ENCODE measurements at regions not wholly inside any gene's neighbourhood (a gene's known extent, or its start where the extent isn't known, plus 50 kb on each side); places are given as distances from the start of the nearest gene placed in this dataset.

DNA sequence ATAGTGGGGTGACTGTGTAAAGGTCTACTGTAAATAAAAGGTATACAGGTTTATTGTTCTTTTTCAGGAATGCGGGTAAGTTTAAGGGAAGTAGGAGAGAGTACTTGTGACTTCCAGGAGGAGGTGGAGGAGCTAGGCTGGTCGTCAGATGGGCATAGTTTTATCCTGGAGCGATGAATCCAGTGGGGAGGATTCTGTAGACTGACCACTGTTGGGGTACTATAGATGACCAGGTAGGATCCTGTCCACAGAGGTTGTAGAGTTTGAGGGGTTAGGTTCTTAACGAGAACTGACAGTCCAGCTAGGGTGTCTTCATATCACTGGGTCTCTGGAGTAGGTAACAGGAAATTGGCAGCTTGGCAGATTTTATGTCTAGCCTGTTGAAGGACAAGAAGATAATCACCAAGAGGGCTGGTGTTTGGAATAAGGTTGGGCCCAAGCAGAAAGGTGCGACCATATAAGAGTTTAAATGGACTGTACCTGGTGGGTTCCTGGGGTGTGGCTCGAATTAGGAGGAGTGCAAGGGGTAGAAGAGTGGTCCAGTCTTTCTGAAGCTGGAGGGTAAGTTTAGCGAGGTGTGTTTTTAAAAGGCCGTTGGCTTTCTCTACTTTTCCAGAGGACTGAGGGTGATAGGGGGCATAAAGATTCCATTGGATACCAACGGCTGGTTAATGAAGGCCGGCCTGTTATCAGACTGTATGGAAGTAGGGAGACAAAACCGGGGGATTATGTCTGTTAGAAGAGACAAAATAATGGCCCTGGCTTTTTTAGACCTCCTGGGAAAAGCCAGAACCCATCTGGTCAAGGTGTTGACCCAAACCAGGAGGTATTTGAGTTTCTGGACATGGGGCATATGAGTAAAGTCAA is 751.3 kb upstream of the ADGRB3 start:
- TF ChIP-seq, protein P1, sequence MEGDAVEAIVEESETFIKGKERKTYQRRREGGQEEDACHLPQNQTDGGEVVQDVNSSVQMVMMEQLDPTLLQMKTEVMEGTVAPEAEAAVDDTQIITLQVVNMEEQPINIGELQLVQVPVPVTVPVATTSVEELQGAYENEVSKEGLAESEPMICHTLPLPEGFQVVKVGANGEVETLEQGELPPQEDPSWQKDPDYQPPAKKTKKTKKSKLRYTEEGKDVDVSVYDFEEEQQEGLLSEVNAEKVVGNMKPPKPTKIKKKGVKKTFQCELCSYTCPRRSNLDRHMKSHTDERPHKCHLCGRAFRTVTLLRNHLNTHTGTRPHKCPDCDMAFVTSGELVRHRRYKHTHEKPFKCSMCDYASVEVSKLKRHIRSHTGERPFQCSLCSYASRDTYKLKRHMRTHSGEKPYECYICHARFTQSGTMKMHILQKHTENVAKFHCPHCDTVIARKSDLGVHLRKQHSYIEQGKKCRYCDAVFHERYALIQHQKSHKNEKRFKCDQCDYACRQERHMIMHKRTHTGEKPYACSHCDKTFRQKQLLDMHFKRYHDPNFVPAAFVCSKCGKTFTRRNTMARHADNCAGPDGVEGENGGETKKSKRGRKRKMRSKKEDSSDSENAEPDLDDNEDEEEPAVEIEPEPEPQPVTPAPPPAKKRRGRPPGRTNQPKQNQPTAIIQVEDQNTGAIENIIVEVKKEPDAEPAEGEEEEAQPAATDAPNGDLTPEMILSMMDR (IDR thresholded peaks at IDR 0.05; ENCODE audit: low read length), result no peak
- no peak for TF ChIP-seq EZH2phosphoT487 (IDR thresholded peaks at IDR 0.05; ENCODE audit: low read length)
